ENCODE measurements at regions not wholly inside any gene's neighbourhood (a gene's known extent, or its start where the extent isn't known, plus 50 kb on each side); places are given as distances from the start of the nearest gene placed in this dataset.

DNA sequence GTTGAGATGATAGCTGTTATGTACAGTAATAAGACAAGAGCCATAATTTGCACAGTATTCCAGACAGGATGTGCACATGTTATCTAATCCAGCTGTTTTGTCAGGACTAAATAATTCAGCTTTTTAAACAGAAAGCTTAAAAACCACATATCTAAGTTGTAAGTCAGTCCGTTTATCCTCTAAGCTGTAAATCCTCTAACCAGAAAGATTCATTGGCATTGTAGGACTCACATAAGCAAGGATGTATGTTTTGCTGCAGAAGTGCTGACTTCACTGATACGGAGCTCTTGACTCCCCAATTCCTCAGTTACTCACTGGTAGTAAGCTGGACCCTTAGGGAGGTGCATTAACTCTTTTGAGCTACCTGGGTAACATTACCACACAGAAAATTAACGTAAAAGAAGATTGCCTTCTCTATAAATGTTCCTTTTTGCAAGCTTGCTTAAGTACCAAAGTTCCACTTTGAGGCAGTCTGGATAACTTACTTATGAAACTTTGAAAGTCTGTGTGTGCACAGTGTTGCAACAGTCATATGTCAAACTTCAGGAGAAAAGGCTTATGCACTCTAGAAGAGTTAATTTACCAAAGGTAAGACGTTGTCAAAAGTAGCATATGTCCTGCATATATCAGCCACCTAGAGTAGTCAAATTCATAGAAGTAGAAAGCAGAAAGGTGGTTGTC, 58.3 kb upstream of the MAGEB2 start:
- TF ChIP-seq POLR2AphosphoS5 (IDR thresholded peaks at IDR 0.05; ENCODE audit: borderline replicate concordance, low read depth, low read length): no peak
- TF ChIP-seq EZH2 (IDR thresholded peaks at IDR 0.05): no peak
- TF ChIP-seq FOXP2 (optimal IDR thresholded peaks at IDR 0.05; ENCODE audit: control extremely low read depth, extremely low read length, insufficient read depth): no peak

All from SK-N-MC (cell line).